ENCODE measurements at regions not wholly inside any gene's neighbourhood (a gene's known extent, or its start where the extent isn't known, plus 50 kb on each side); places are given as distances from the start of the nearest gene placed in this dataset.

DNA sequence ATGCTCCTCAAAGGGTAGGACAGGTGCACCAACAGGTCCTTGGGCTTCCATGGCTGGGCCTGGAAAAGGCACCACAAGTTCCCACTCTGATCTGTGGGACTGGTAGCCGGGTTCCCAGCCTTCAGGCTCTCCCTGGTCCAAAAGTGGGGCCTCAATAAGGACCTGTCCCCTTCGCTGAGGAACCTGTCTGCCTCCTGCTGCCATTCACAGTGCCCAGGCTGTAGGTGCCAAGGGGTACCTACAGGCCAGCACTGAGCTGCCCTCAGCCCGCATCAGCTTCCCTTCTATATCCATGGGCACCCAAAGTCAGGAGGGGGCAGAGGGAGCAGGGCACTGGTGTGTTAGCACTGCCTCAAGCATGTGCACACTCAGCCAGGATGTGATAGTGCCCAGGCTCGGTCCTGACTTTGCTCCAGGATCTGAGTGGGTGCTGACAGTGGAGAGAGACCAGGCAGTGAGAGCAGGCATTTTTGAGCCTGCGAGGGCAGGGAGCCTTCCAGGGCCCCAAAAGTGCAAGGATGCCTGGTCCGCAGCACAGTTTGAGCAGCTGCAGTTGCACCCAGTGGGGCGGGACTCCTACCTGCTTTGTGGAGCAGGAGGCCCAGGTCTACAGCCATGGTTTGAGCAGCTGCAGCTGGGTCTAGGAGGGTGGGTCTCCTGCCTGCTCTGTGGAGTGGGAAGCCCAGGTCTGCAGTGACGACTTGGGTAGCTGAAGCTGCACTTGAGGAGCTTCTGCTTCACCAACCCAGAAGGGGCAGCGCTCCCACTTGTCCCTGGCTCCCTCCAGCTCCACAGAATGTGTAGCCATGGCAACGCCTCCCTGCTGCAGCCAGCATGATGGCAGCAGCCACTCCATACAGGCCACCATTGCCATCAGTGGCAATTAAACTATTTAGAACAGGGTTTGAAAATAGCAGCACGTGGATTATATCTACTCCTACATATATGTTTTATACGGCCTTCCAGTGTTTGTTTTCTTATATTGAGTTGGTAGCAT, 376.4 kb downstream of the KCTD8 start:
- TF ChIP-seq CTCF (IDR thresholded peaks at IDR 0.05) (no peak), POLR2AphosphoS5 (IDR thresholded peaks at IDR 0.05) (no peak), EP300 (IDR thresholded peaks at IDR 0.05) (no peak)
